ENCODE measurements at regions not wholly inside any gene's neighbourhood (a gene's known extent, or its start where the extent isn't known, plus 50 kb on each side); places are given as distances from the start of the nearest gene placed in this dataset.

DNA sequence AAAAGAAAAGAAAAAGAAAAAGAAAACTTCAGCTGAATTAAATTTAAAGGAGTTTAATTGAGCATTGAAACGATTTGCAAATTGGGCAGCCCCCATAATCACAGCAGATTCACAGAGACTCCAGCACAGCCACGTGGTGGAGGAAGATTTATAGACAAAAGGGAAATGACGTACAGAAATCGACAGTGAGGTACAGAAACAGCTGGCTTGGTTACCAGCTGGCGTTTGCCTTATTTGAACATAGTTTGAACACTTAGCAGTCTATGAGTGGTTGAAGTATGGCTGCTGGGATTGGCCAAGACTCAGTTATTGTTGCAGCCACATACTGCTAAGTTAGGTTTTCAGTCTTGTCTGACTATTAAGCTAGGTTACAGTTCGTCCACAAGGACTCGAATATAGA is 312.2 kb upstream of the SLC14A2 start:
- Histone ChIP-seq H3K4me2 (ENCODE audit: low read depth, low read length) (no peak overlapping the region), H3K9me3 (ENCODE audit: low read length) (no peaks in the 10 kb centered on the region), H3K79me2 (ENCODE audit: insufficient read depth, low read length) (no peaks in the 10 kb centered on the region), H3K4me1 (ENCODE audit: insufficient read depth, low read length) (no peaks in the 10 kb centered on the region), H3K27ac (ENCODE audit: extremely low read length, insufficient read depth, low read length) (no peak overlapping the region), H3K4me3 (replicated peaks in 1 of 3; ENCODE audit: insufficient read depth in 1 of 3, low read depth in 2 of 3, low read length in 3 of 3) (no peak overlapping the region), H3K9ac (ENCODE audit: insufficient read depth, low read depth, low read length) (no peak overlapping the region), H4K20me1 (ENCODE audit: insufficient read depth, low read length) (no peaks in the 10 kb centered on the region), H3K27me3 (ENCODE audit: control insufficient read depth in 1 of 2, insufficient read depth in 2 of 2, low read length in 2 of 2) (no peaks in the 10 kb centered on the region), H2AFZ (ENCODE audit: low read length) (no peak overlapping the region), H3K36me3 (replicated peaks in 1 of 2; ENCODE audit: control insufficient read depth in 1 of 2, insufficient read depth in 2 of 2, low read length in 2 of 2) (no peaks in the 10 kb centered on the region)
- no TSS peak for BruUV-seq (replicated peaks)
- DNase-seq (ENCODE audit: low spot score) (no peak), ATAC-seq (no peak), FAIRE-seq (no peak)
- ChIA-PET POLR2A (no interaction called here), CTCF (ENCODE audit: low intra/inter-chr PET ratio, low total read pairs) (no interaction called here)
- in situ Hi-C loops (cut with HindIII; ENCODE audit: extremely low pct_ligation_motif_present, low pct_unique_long_range_greater_than_20kb) = no loop called here
- TF ChIP-seq ZMYM3 (CRISPR knock-in tag; IDR thresholded peaks at IDR 0.05) (no peak), ZNF256 (CRISPR knock-in tag; conservative IDR thresholded peaks at IDR 0.05) (no peak)
- WGBS (ENCODE audit: low lambda C conversion rate) = under 1% methylated on average over 7 of the region's 7 CpGs
- intact Hi-C loops (cut with micrococcal nuclease; ENCODE audit: unreplicated experiment) = no loop called here

DNA sequence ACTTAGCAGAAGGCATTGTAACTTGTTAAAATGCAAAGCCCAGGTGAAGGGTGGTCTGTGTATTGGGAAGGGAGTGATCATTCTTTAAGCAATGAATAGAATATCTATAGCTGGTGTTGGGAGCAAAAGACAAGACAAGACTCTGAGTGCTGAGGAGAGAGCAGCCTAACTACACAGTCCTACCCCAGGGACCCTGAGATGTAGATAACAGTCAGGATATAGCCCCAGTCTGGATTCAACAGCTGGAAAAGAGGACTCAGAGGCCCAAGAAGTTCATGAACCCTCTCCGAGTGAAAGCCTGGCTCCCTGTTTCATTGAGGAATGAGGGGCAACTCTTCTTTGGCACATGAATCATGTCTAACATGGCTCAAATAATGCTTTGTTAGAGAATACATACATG is 310.7 kb upstream of the SLC14A2 start:
- Histone ChIP-seq H4K20me1 (ENCODE audit: insufficient read depth, low read length) (no peaks in the 10 kb centered on the region), H2AFZ (ENCODE audit: low read length) (no peak overlapping the region), H3K9me3 (ENCODE audit: low read length) (no peaks in the 10 kb centered on the region), H3K4me2 (ENCODE audit: low read depth, low read length) (no peak overlapping the region), H3K79me2 (ENCODE audit: insufficient read depth, low read length) (no peaks in the 10 kb centered on the region), H3K4me1 (ENCODE audit: insufficient read depth, low read length) (no peaks in the 10 kb centered on the region), H3K9ac (ENCODE audit: insufficient read depth, low read depth, low read length) (no peak overlapping the region), H3K27me3 (ENCODE audit: control insufficient read depth in 1 of 2, insufficient read depth in 2 of 2, low read length in 2 of 2) (no peaks in the 10 kb centered on the region), H3K27ac (ENCODE audit: extremely low read length, insufficient read depth, low read length) (no peak overlapping the region), H3K36me3 (replicated peaks in 1 of 2; ENCODE audit: control insufficient read depth in 1 of 2, insufficient read depth in 2 of 2, low read length in 2 of 2) (no peaks in the 10 kb centered on the region), H3K4me3 (replicated peaks in 1 of 3; ENCODE audit: insufficient read depth in 1 of 3, low read depth in 2 of 3, low read length in 3 of 3) (no peak overlapping the region)
- WGBS (ENCODE audit: low lambda C conversion rate) = 0% methylated on average over 1 of the region's 1 CpG
- in situ Hi-C loops (cut with HindIII; ENCODE audit: extremely low pct_ligation_motif_present, low pct_unique_long_range_greater_than_20kb) (no loop called here), intact Hi-C loops (cut with micrococcal nuclease; ENCODE audit: unreplicated experiment) (no loop called here)
- POLR2A ChIA-PET = no interaction called here
- DNase-seq (ENCODE audit: low spot score) (no peak), ATAC-seq (no peak), FAIRE-seq (no peak)
- no TSS peak for BruUV-seq (replicated peaks)
- CTCF ChIA-PET (ENCODE audit: low intra/inter-chr PET ratio, low total read pairs) = no interaction called here
- TF ChIP-seq, protein P1, sequence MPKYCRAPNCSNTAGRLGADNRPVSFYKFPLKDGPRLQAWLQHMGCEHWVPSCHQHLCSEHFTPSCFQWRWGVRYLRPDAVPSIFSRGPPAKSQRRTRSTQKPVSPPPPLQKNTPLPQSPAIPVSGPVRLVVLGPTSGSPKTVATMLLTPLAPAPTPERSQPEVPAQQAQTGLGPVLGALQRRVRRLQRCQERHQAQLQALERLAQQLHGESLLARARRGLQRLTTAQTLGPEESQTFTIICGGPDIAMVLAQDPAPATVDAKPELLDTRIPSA (CRISPR knock-in tag; IDR thresholded peaks at IDR 0.05; ENCODE audit: borderline replicate concordance) = no peak
- no peak for TF ChIP-seq MAFK (conservative IDR thresholded peaks at IDR 0.05 in 1 of 2, IDR thresholded peaks at IDR 0.05 in 1 of 2; ENCODE audit: low read length in 2 of 2)
- TF ChIP-seq ZNF614 (CRISPR knock-in tag; IDR thresholded peaks at IDR 0.05; ENCODE audit: borderline replicate concordance) = no peak
- no peak for TF ChIP-seq ZNF431 (CRISPR knock-in tag; IDR thresholded peaks at IDR 0.05; ENCODE audit: borderline replicate concordance, low read depth)
- no peak for TF ChIP-seq ZSCAN21 (CRISPR knock-in tag; IDR thresholded peaks at IDR 0.05; ENCODE audit: borderline replicate concordance)
- TF ChIP-seq, protein P2, sequence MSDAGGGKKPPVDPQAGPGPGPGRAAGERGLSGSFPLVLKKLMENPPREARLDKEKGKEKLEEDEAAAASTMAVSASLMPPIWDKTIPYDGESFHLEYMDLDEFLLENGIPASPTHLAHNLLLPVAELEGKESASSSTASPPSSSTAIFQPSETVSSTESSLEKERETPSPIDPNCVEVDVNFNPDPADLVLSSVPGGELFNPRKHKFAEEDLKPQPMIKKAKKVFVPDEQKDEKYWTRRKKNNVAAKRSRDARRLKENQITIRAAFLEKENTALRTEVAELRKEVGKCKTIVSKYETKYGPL (CRISPR knock-in tag; IDR thresholded peaks at IDR 0.05) = no peak
- TF ChIP-seq, protein P3, sequence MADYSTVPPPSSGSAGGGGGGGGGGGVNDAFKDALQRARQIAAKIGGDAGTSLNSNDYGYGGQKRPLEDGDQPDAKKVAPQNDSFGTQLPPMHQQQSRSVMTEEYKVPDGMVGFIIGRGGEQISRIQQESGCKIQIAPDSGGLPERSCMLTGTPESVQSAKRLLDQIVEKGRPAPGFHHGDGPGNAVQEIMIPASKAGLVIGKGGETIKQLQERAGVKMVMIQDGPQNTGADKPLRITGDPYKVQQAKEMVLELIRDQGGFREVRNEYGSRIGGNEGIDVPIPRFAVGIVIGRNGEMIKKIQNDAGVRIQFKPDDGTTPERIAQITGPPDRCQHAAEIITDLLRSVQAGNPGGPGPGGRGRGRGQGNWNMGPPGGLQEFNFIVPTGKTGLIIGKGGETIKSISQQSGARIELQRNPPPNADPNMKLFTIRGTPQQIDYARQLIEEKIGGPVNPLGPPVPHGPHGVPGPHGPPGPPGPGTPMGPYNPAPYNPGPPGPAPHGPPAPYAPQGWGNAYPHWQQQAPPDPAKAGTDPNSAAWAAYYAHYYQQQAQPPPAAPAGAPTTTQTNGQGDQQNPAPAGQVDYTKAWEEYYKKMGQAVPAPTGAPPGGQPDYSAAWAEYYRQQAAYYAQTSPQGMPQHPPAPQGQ (CRISPR knock-in tag; IDR thresholded peaks at IDR 0.05; ENCODE audit: borderline replicate concordance) = no peak
- TF ChIP-seq GATAD1 (CRISPR knock-in tag; IDR thresholded peaks at IDR 0.05) = no peak
- TF ChIP-seq, protein P4, sequence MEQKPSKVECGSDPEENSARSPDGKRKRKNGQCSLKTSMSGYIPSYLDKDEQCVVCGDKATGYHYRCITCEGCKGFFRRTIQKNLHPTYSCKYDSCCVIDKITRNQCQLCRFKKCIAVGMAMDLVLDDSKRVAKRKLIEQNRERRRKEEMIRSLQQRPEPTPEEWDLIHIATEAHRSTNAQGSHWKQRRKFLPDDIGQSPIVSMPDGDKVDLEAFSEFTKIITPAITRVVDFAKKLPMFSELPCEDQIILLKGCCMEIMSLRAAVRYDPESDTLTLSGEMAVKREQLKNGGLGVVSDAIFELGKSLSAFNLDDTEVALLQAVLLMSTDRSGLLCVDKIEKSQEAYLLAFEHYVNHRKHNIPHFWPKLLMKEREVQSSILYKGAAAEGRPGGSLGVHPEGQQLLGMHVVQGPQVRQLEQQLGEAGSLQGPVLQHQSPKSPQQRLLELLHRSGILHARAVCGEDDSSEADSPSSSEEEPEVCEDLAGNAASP (CRISPR knock-in tag; IDR thresholded peaks at IDR 0.05; ENCODE audit: borderline replicate concordance) = no peak
- no peak for TF ChIP-seq ZNF256 (CRISPR knock-in tag; conservative IDR thresholded peaks at IDR 0.05)
- TF ChIP-seq NFIC (IDR thresholded peaks at IDR 0.05; ENCODE audit: low read length) = no peak
- TF ChIP-seq ZNF572 (CRISPR knock-in tag; IDR thresholded peaks at IDR 0.05) = no peak
- TF ChIP-seq, protein P5, sequence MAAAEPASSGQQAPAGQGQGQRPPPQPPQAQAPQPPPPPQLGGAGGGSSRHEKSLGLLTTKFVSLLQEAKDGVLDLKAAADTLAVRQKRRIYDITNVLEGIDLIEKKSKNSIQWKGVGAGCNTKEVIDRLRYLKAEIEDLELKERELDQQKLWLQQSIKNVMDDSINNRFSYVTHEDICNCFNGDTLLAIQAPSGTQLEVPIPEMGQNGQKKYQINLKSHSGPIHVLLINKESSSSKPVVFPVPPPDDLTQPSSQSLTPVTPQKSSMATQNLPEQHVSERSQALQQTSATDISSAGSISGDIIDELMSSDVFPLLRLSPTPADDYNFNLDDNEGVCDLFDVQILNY (CRISPR knock-in tag; conservative IDR thresholded peaks at IDR 0.05) = no peak
